Choroid plexus epithelial cell (primary cell): ENCODE measurements at regions not wholly inside any gene's neighbourhood (a gene's known extent, or its start where the extent isn't known, plus 50 kb on each side); places are given as distances from the start of the nearest gene placed in this dataset.

ENCODE experiments used
- DNase-seq: peaks from one replicate; pipeline ENCODE4 v3.0.0-alpha.2; 2010; ENCODE audit warnings: low read depth
- H3K4me3 ChIP-seq: 2 replicates; pipeline ENCODE4 v1.5.1; 2011; ENCODE audit warnings: low read depth, mild to moderate bottlenecking, control low read depth, low read length, moderate library complexity
- CTCF ChIP-seq: conservative IDR thresholded peaks from 2 replicates; pipeline ENCODE4 v1.5.1; 2011; ENCODE audit warnings: low read depth, mild to moderate bottlenecking, control low read depth, inconsistent platforms, low read length, moderate library complexity

GRCh38 chr12:46919666-46920400 is 94.0 kb upstream of the SLC38A4 start:
- no peak overlapping the region for H3K4me3 ChIP-seq
- peak; percentile 14 for DNase-seq
- no peak for TF ChIP-seq CTCF

- no peak overlapping the region for H3K4me3 ChIP-seq
- no peak for TF ChIP-seq CTCF
- DNase-seq: no peak
Observed at GRCh38 chr12:46920499-46920898, 94.7 kb upstream of the SLC38A4 start.

DNA sequence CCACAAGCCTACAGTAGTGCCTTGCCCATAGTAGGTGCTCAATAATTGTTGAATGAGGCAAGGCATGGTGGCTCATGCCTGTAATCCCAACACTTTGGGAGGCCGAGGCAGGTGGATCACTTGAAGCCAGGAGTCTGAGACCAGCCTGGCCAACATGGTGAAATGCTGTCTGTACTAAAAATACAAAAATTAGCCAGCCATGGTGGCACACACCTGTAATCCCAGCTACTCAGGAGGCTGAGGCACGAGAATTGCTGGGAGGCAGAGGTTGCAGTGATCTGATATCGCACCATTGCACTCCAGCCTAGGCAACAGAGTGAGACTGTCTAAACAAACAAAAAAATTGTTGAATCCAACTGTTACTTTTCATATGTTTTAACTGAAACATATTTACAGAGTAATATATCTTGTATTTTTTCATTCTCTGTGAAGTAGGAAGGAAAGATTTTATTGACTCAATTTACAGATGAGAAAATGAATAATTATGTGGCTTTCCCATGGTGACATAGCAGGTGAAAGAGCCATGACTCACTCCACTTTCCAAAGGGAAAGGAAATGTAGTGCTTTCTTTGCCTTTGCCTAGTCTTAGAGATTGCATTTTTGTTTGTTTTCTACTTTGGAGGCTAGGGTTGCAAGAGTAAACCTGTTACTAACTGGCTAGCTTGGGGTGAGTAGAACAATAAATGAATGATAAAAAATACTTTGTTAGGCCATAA is 95.4 kb upstream of the SLC38A4 start:
- peak; percentile 22 for DNase-seq
- no peak for TF ChIP-seq CTCF
- H3K4me3 ChIP-seq: no peak overlapping the region

- H3K4me3 ChIP-seq: no peak overlapping the region
- no peak for TF ChIP-seq CTCF
- peak; percentile 50 for DNase-seq
Observed at GRCh38 chr12:46921764-46922133, 96.0 kb upstream of the SLC38A4 start.

DNA sequence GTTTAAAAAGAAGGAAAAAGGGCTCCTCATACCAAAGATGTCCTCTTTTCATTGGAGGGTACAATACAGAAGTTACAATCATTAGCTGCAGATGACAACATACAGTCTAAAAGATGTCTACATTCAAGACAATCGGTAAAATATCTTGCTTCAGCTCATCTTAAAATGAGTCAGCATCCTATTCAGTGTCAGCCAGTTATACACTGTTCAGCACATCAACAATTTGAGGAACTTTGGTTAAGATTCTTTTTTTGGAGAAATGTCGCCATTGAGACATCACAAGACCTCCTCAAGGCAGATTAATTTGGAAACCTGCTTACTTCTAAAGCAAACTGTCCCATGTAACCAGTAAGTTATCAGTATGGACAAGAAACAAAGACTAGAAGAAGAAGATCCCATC is 100.7 kb upstream of the SLC38A4 start:
- TF ChIP-seq CTCF: no peak
- H3K4me3 ChIP-seq: no peak overlapping the region
- DNase-seq: no peak

- H3K4me3 ChIP-seq: no peak overlapping the region
- DNase-seq: no peak
- no peak for TF ChIP-seq CTCF
Observed at GRCh38 chr12:46930101-46930500, 104.3 kb upstream of the SLC38A4 start.

DNA sequence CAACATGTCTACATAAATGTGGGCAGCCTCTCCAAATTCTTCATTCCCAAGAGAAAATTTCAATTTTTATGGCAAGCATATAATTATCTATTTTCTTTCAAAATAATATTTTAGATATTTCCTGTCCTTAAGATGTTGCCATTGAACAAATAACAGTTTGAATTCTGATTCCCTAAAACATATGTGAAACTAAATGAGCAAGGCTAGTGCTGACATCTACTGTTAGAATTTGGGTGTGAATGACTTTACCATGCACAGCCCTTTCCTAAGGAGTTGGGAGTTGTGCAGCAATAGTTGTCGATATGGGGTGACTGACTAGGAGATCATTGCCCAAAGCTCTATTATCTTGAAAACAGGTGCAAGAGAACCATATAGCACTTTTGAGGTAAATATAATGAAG is 108.2 kb upstream of the SLC38A4 start:
- TF ChIP-seq CTCF: peak; percentile 74
- no peak overlapping the region for H3K4me3 ChIP-seq
- DNase-seq: peak; percentile 84
